Lung microvascular endothelial cell (primary cell): ENCODE measurements at regions not wholly inside any gene's neighbourhood (a gene's known extent, or its start where the extent isn't known, plus 50 kb on each side); places are given as distances from the start of the nearest gene placed in this dataset.

Experiments used
- DNase-seq, 2 donors: peaks; one replicate each; pipeline versions ENCODE4 v3.0.0 to v3.0.0-alpha.2; 2010; ENCODE audit warnings: low read depth in 2 of 2

- no peak for DNase-seq
These were observed 64.7 kb upstream of the FGGY start for GRCh38 chr1:59232216-59232615.

GRCh38 chr1:59233444-59233843, 63.5 kb upstream of the FGGY start:
- no peak for DNase-seq

- peak in 1 of 2 donors; percentile 52 for DNase-seq
These were observed 60.0 kb upstream of the FGGY start for GRCh38 chr1:59236721-59237545.

- DNase-seq, result peak in 1 of 2 donors; percentile 43
These were observed 59.0 kb upstream of the FGGY start for GRCh38 chr1:59237900-59238299.

GRCh38 chr1:59238333-59238934, 58.5 kb upstream of the FGGY start:
- no peak for DNase-seq

- DNase-seq, result no peak
These were observed 57.9 kb upstream of the FGGY start for GRCh38 chr1:59238993-59239392.

- DNase-seq, result no peak
These were observed 55.0 kb upstream of the FGGY start for GRCh38 chr1:59241909-59242308.

- DNase-seq, result no peak
These were observed 54.5 kb upstream of the FGGY start for GRCh38 chr1:59242370-59242769.

GRCh38 chr1:59243550-59243949, 53.3 kb upstream of the FGGY start:
- no peak for DNase-seq

GRCh38 chr1:59243978-59244377, 52.9 kb upstream of the FGGY start:
- no peak for DNase-seq

GRCh38 chr1:59244891-59245290, 52.0 kb upstream of the FGGY start:
- DNase-seq, result no peak
